ENCODE measurements at regions not wholly inside any gene's neighbourhood (a gene's known extent, or its start where the extent isn't known, plus 50 kb on each side); places are given as distances from the start of the nearest gene placed in this dataset.

GRCh38 chr3:69560116-69560515 is 174.2 kb upstream of the FRMD4B start:
- DNase-seq (ENCODE audit: low spot score in 2 of 2) (no peak), ATAC-seq (replicated peaks; ENCODE audit: extremely low read depth, poor library complexity, severe bottlenecking) (no peak)
- Mint-ChIP-seq H3K36me3 (ENCODE audit: insufficient read depth) (no peaks in the 10 kb centered on the region), H3K27ac (ENCODE audit: low read depth) (no peak overlapping the region), H3K27me3 (no peaks in the 10 kb centered on the region), H3K4me1 (no peaks in the 10 kb centered on the region), H3K9me3 (no peaks in the 10 kb centered on the region), H3K4me3 (no peak overlapping the region)

- DNase-seq (ENCODE audit: low spot score in 2 of 2) (no peak), ATAC-seq (replicated peaks; ENCODE audit: extremely low read depth, poor library complexity, severe bottlenecking) (no peak)
- no peaks in the 10 kb centered on the region for H3K27me3 Mint-ChIP-seq
- no peak overlapping the region for H3K4me3 Mint-ChIP-seq
- H3K27ac Mint-ChIP-seq (ENCODE audit: low read depth), result no peak overlapping the region
- H3K9me3 Mint-ChIP-seq, result no peaks in the 10 kb centered on the region
- no peaks in the 10 kb centered on the region for H3K36me3 Mint-ChIP-seq (ENCODE audit: insufficient read depth)
- H3K4me1 Mint-ChIP-seq, result no peaks in the 10 kb centered on the region
Measured at GRCh38 chr3:69558912-69559311, 173.0 kb upstream of the FRMD4B start.

GRCh38 chr3:69554576-69554975 is 168.7 kb upstream of the FRMD4B start:
- Mint-ChIP-seq H3K36me3 (ENCODE audit: insufficient read depth) (no peaks in the 10 kb centered on the region), H3K9me3 (no peaks in the 10 kb centered on the region), H3K4me3 (no peak overlapping the region), H3K4me1 (no peaks in the 10 kb centered on the region), H3K27me3 (no peaks in the 10 kb centered on the region), H3K27ac (ENCODE audit: low read depth) (no peak overlapping the region)
- ATAC-seq (replicated peaks; ENCODE audit: extremely low read depth, poor library complexity, severe bottlenecking) (no peak), DNase-seq (ENCODE audit: low spot score in 2 of 2) (no peak)

- Mint-ChIP-seq H3K4me1 (no peaks in the 10 kb centered on the region), H3K36me3 (ENCODE audit: insufficient read depth) (no peaks in the 10 kb centered on the region), H3K27me3 (no peaks in the 10 kb centered on the region), H3K4me3 (no peak overlapping the region), H3K9me3 (no peaks in the 10 kb centered on the region), H3K27ac (ENCODE audit: low read depth) (no peak overlapping the region)
- ATAC-seq (replicated peaks; ENCODE audit: extremely low read depth, poor library complexity, severe bottlenecking), result no peak
- DNase-seq (ENCODE audit: low spot score in 2 of 2), result no peak
Measured at GRCh38 chr3:69553888-69554287, 168.0 kb upstream of the FRMD4B start.

- Mint-ChIP-seq H3K36me3 (ENCODE audit: insufficient read depth) (no peaks in the 10 kb centered on the region), H3K9me3 (no peaks in the 10 kb centered on the region), H3K4me3 (no peak overlapping the region), H3K27me3 (peaks cover 40% of the 10 kb centered on the region), H3K27ac (ENCODE audit: low read depth) (no peak overlapping the region), H3K4me1 (no peaks in the 10 kb centered on the region)
- ATAC-seq (replicated peaks; ENCODE audit: extremely low read depth, poor library complexity, severe bottlenecking) (no peak), DNase-seq (ENCODE audit: low spot score in 2 of 2) (no peak)
Measured at GRCh38 chr3:69547461-69547880, 161.6 kb upstream of the FRMD4B start.

- peaks cover 6% of the 10 kb centered on the region for H3K4me1 Mint-ChIP-seq
Measured at GRCh38 chr3:69542805-69543429, 157.0 kb upstream of the FRMD4B start.

GRCh38 chr3:69542089-69542804 is 156.4 kb upstream of the FRMD4B start:
- Mint-ChIP-seq H3K4me1 (peaks cover 6% of the 10 kb centered on the region), H3K27me3 (peaks cover 75% of the 10 kb centered on the region), H3K36me3 (ENCODE audit: insufficient read depth) (no peaks in the 10 kb centered on the region), H3K4me3 (no peak overlapping the region), H3K9me3 (no peaks in the 10 kb centered on the region), H3K27ac (ENCODE audit: low read depth) (no peak overlapping the region)
- ATAC-seq (replicated peaks; ENCODE audit: extremely low read depth, poor library complexity, severe bottlenecking) (no peak), DNase-seq (ENCODE audit: low spot score in 2 of 2) (no peak)

More at GRCh38 chr3:69542805-69543429, 157.0 kb upstream of the FRMD4B start:
- Mint-ChIP-seq H3K27me3 (peaks cover 75% of the 10 kb centered on the region), H3K9me3 (no peaks in the 10 kb centered on the region), H3K4me3 (no peak overlapping the region), H3K36me3 (ENCODE audit: insufficient read depth) (no peaks in the 10 kb centered on the region), H3K27ac (ENCODE audit: low read depth) (no peak overlapping the region)
- no peak for DNase-seq (ENCODE audit: low spot score in 2 of 2)
- ATAC-seq (replicated peaks; ENCODE audit: extremely low read depth, poor library complexity, severe bottlenecking), result no peak

GRCh38 chr3:69541711-69542088 is 155.8 kb upstream of the FRMD4B start:
- H3K27me3 Mint-ChIP-seq, result peaks cover 75% of the 10 kb centered on the region
- no peaks in the 10 kb centered on the region for H3K9me3 Mint-ChIP-seq
- H3K4me1 Mint-ChIP-seq, result peaks cover 6% of the 10 kb centered on the region
- DNase-seq (ENCODE audit: low spot score in 2 of 2) (no peak), ATAC-seq (replicated peaks; ENCODE audit: extremely low read depth, poor library complexity, severe bottlenecking) (no peak)
- H3K36me3 Mint-ChIP-seq (ENCODE audit: insufficient read depth), result no peaks in the 10 kb centered on the region
- no peak overlapping the region for H3K27ac Mint-ChIP-seq (ENCODE audit: low read depth)
- no peak overlapping the region for H3K4me3 Mint-ChIP-seq

GRCh38 chr3:69540706-69541581 is 155.1 kb upstream of the FRMD4B start:
- Mint-ChIP-seq H3K9me3 (no peaks in the 10 kb centered on the region), H3K27me3 (peaks cover 75% of the 10 kb centered on the region), H3K4me1 (peaks cover 6% of the 10 kb centered on the region), H3K4me3 (no peak overlapping the region), H3K36me3 (ENCODE audit: insufficient read depth) (no peaks in the 10 kb centered on the region), H3K27ac (ENCODE audit: low read depth) (no peak overlapping the region)
- ATAC-seq (replicated peaks; ENCODE audit: extremely low read depth, poor library complexity, severe bottlenecking) (no peak), DNase-seq (ENCODE audit: low spot score in 2 of 2) (no peak)

- DNase-seq (ENCODE audit: low spot score in 2 of 2) (no peak), ATAC-seq (replicated peaks; ENCODE audit: extremely low read depth, poor library complexity, severe bottlenecking) (no peak)
- Mint-ChIP-seq H3K36me3 (ENCODE audit: insufficient read depth) (no peaks in the 10 kb centered on the region), H3K4me1 (peaks cover 6% of the 10 kb centered on the region), H3K27ac (ENCODE audit: low read depth) (no peak overlapping the region), H3K27me3 (peaks cover 66% of the 10 kb centered on the region), H3K9me3 (no peaks in the 10 kb centered on the region), H3K4me3 (no peak overlapping the region)
Measured at GRCh38 chr3:69539134-69539533, 153.2 kb upstream of the FRMD4B start.

- H3K9me3 Mint-ChIP-seq, result no peaks in the 10 kb centered on the region
- H3K4me1 Mint-ChIP-seq, result peaks cover 6% of the 10 kb centered on the region
- DNase-seq (ENCODE audit: low spot score in 2 of 2) (no peak), ATAC-seq (replicated peaks; ENCODE audit: extremely low read depth, poor library complexity, severe bottlenecking) (no peak)
- H3K36me3 Mint-ChIP-seq (ENCODE audit: insufficient read depth), result no peaks in the 10 kb centered on the region
- no peak overlapping the region for H3K4me3 Mint-ChIP-seq
- peaks cover 58% of the 10 kb centered on the region for H3K27me3 Mint-ChIP-seq
- H3K27ac Mint-ChIP-seq (ENCODE audit: low read depth), result no peak overlapping the region
Measured at GRCh38 chr3:69538281-69538680, 152.4 kb upstream of the FRMD4B start.

- H3K4me1 Mint-ChIP-seq, result peaks cover 6% of the 10 kb centered on the region
- no peak overlapping the region for H3K4me3 Mint-ChIP-seq
- no peaks in the 10 kb centered on the region for H3K9me3 Mint-ChIP-seq
- H3K27ac Mint-ChIP-seq (ENCODE audit: low read depth), result no peak overlapping the region
- no peaks in the 10 kb centered on the region for H3K36me3 Mint-ChIP-seq (ENCODE audit: insufficient read depth)
- peaks cover 42% of the 10 kb centered on the region for H3K27me3 Mint-ChIP-seq
- DNase-seq (ENCODE audit: low spot score in 2 of 2) (no peak), ATAC-seq (replicated peaks; ENCODE audit: extremely low read depth, poor library complexity, severe bottlenecking) (no peak)
Measured at GRCh38 chr3:69536306-69537020, 150.6 kb upstream of the FRMD4B start.

Data from central memory CD8-positive, alpha-beta T cell (primary cell).